Endothelial cell of umbilical vein (primary cell): ENCODE measurements at regions not wholly inside any gene's neighbourhood (a gene's known extent, or its start where the extent isn't known, plus 50 kb on each side); places are given as distances from the start of the nearest gene placed in this dataset.
"Not testable (repeated sequence)": the region's sequence is repeated elsewhere in the genome, so short reads cannot be mapped to it uniquely, and the experiment has no call there.

ENCODE experiments used
- BruUV-seq: library from RNA; stranded (reverse); fragments of 400-500 nt; replicated peaks from 2 replicates; lab custom pipeline; 2021; lab: Mats Ljungman, UMichigan
- CTCF ChIA-PET: fragments of 300-600, 350-600 bp; sonication (Branson Sonifier 250); formaldehyde crosslinking; loops from one replicate; lab custom pipeline; 2021; ENCODE audit warnings: antibody characterized with exemption, inconsistent platforms; lab: Charles Lee
- POLR2A ChIA-PET: fragments of 300-600, 350-600 bp; sonication (Branson Sonifier 250); formaldehyde crosslinking; loops from one replicate; lab custom pipeline; 2021; ENCODE audit warnings: antibody characterized with exemption, inconsistent platforms; lab: Charles Lee
- DNase-seq: peaks from one replicate; pipeline ENCODE4 v3.0.0-alpha.2; 2011; ENCODE audit warnings: low read depth, low spot score
- FAIRE-seq: peaks from 2 replicates; lab custom pipeline; 2011; peaks lifted over from hg19 to GRCh38; lab: Jason Lieb, UNC
- H2AFZ ChIP-seq: 2 replicates; pipeline ENCODE4 v1.6.0; 2012; ENCODE audit warnings: low read depth, low read length, control low read depth, inconsistent platforms
- H3K27ac ChIP-seq: 2 replicates; pipeline ENCODE4 v1.5.1; 2011; ENCODE audit warnings: low read depth, mild to moderate bottlenecking, control low read depth, low read length, moderate library complexity; ENCODE audit not compliant: insufficient read depth
- H3K27me3 ChIP-seq, 2 experiments: 2 replicates each; pipeline versions ENCODE4 v1.6.0 to v1.6.1; 2011; ENCODE audit warnings: low read length in 2 of 2, mixed read lengths in 1 of 2; ENCODE audit not compliant: control insufficient read depth in 2 of 2, insufficient read depth in 2 of 2
- H3K36me3 ChIP-seq, 2 experiments: 2 replicates in 1 of 2; 3 replicates in 1 of 2; pipeline ENCODE4 v1.5.1; 2011; ENCODE audit warnings: low read length in 2 of 2, mild to moderate bottlenecking in 1 of 2, moderate library complexity in 1 of 2; ENCODE audit not compliant: control insufficient read depth in 2 of 2, insufficient read depth in 2 of 2; ENCODE audit errors: extremely low read depth in 1 of 2
- H3K4me1 ChIP-seq: 3 replicates; pipeline ENCODE4 v1.5.1; 2011; ENCODE audit warnings: mild to moderate bottlenecking, low read length; ENCODE audit not compliant: control insufficient read depth, insufficient read depth; ENCODE audit errors: extremely low read depth
- H3K4me2 ChIP-seq: 2 replicates; pipeline ENCODE4 v1.6.1; 2011; ENCODE audit warnings: low read length, control low read depth, mixed read lengths; ENCODE audit not compliant: insufficient read depth
- H3K4me3 ChIP-seq, 3 experiments: fragments of 200-600 bp in 1 of 3; sonication (generic), shearing (Covaris generic) in 1 of 3; replicated peaks in 1 of 3; 2 replicates each; pipeline ENCODE4 v1.5.1; 2011 to 2016; ENCODE audit warnings: control low read depth in 3 of 3, low read length in 3 of 3, mild to moderate bottlenecking in 2 of 3, inconsistent platforms in 1 of 3, low read depth in 1 of 3, moderate library complexity in 1 of 3; ENCODE audit not compliant: insufficient read depth in 1 of 3
- H3K79me2 ChIP-seq: 2 replicates; pipeline ENCODE4 v1.6.0; 2012; ENCODE audit warnings: low read length, inconsistent platforms; ENCODE audit not compliant: control insufficient read depth, insufficient read depth
- H3K9ac ChIP-seq: replicated peaks from 2 replicates; pipeline ENCODE3; 2011; ENCODE audit warnings: low read length, control low read depth; ENCODE audit not compliant: insufficient read depth; ENCODE audit errors: extremely low read depth
- H3K9me1 ChIP-seq: replicated peaks from 3 replicates; pipeline ENCODE4 v1.6.0; 2011; ENCODE audit warnings: mild to moderate bottlenecking, low read length; ENCODE audit not compliant: control insufficient read depth, insufficient read depth; ENCODE audit errors: extremely low read depth
- H3K9me3 ChIP-seq: replicated peaks from 2 replicates; pipeline ENCODE4 v1.5.1; 2012; ENCODE audit warnings: low read length, inconsistent platforms; ENCODE audit not compliant: control insufficient read depth, insufficient read depth
- H4K20me1 ChIP-seq: replicated peaks from 2 replicates; pipeline ENCODE3; 2011; ENCODE audit warnings: mild to moderate bottlenecking, low read length; ENCODE audit not compliant: control insufficient read depth, insufficient read depth; ENCODE audit errors: extremely low read depth
- EZH2 ChIP-seq: IDR thresholded peaks from 2 replicates; pipeline ENCODE4 v1.6.1; 2012; ENCODE audit warnings: borderline replicate concordance, low read depth, mild to moderate bottlenecking, moderate library complexity, low read length, inconsistent platforms; ENCODE audit not compliant: severe bottlenecking
- FOS ChIP-seq: IDR thresholded peaks from 2 replicates; pipeline ENCODE4 v1.6.1; 2011; ENCODE audit warnings: mild to moderate bottlenecking, low read length, moderate library complexity, borderline replicate concordance; ENCODE audit not compliant: insufficient read depth
- GATA2 ChIP-seq: IDR thresholded peaks from 2 replicates; pipeline ENCODE4 v1.7.0; 2011; ENCODE audit warnings: low read depth, mild to moderate bottlenecking, moderate library complexity, mixed read lengths, low read length; ENCODE audit not compliant: insufficient read length, insufficient read depth
- JUN ChIP-seq: IDR thresholded peaks from 2 replicates; pipeline ENCODE4 v1.6.1; 2011; ENCODE audit warnings: borderline replicate concordance, low read depth; ENCODE audit not compliant: insufficient read length, insufficient read depth
- MYC ChIP-seq: IDR thresholded peaks from one replicate; pipeline ENCODE4 v1.6.1; 2011; ENCODE audit warnings: mild to moderate bottlenecking, low read depth, low read length
- POLR2A ChIP-seq: IDR thresholded peaks from 2 replicates; pipeline ENCODE4 v1.6.1; 2012; ENCODE audit warnings: low read depth, mild to moderate bottlenecking, control low read depth, low read length
- POLR2AphosphoS5 ChIP-seq: IDR thresholded peaks from 2 replicates; pipeline ENCODE4 v1.6.1; 2012; ENCODE audit warnings: low read depth, mild to moderate bottlenecking, control low read depth, low read length, moderate library complexity; ENCODE audit not compliant: insufficient read depth
- dilution Hi-C: fragments of 300-500 bp; cut with MboI; formaldehyde crosslinking; loops from one replicate; pipeline ENCODE4 v1.15.0; 2019; ENCODE audit warnings: low sequenced_read_pairs; ENCODE audit not compliant: extremely low pct_ligation_motif_present
- intact Hi-C: fragments of 100-400 bp; cut with micrococcal nuclease; formaldehyde crosslinking; loops from one replicate; pipeline ENCODE4 v1.10.0; 2022
- TF ChIP-seq, protein P1 (sequence below): IDR thresholded peaks from 2 replicates; pipeline ENCODE4 v1.6.1; 2011; ENCODE audit not compliant: insufficient read depth, insufficient read length
- TF ChIP-seq, protein P2 (sequence below), 2 donors: IDR thresholded peaks; 1 replicate in 1 of 2; 2 replicates in 1 of 2; pipeline ENCODE4 v1.5.1; 2011; ENCODE audit warnings: low read length in 2 of 2, mild to moderate bottlenecking in 2 of 2, moderate library complexity in 2 of 2, control low read depth in 1 of 2, inconsistent platforms in 1 of 2, low read depth in 1 of 2; ENCODE audit not compliant: insufficient read depth in 1 of 2; ENCODE audit errors: extremely low read depth in 1 of 2

DNA sequence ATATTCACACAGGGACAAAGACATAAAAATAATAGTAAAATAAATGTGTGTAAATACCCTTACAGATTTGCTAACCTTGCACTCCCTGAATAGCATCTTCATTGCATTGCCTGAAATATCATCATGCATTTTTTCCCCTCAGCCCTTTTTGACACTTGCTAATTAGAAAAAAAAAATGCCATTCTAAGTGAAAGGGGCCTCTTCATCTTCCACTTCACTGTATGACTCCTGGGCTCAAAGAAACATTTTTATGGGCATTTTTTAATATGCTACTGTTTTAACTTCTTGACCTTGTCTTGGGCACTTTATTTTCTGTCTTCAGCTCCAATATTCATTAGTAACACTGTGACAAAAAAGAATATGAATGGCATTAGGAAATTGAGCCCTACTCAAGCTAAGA is 1424.4 kb downstream of the CDH8 start:
- no peaks in the 10 kb centered on the region for H3K27me3 ChIP-seq
- H3K4me2 ChIP-seq = no peak overlapping the region
- H3K9ac ChIP-seq = no peak overlapping the region
- no peak overlapping the region for H3K4me3 ChIP-seq
- H3K9me3 ChIP-seq = peaks cover 2% of the 10 kb centered on the region
- TF ChIP-seq, protein P1, sequence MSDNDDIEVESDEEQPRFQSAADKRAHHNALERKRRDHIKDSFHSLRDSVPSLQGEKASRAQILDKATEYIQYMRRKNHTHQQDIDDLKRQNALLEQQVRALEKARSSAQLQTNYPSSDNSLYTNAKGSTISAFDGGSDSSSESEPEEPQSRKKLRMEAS = no peak
- no peaks in the 10 kb centered on the region for H3K79me2 ChIP-seq
- H3K27ac ChIP-seq = no peak overlapping the region
- no TSS peak for BruUV-seq
- H3K36me3 ChIP-seq = no peaks in the 10 kb centered on the region
- ChIA-PET CTCF (no interaction called here), POLR2A (no interaction called here)
- H3K4me1 ChIP-seq = no peaks in the 10 kb centered on the region
- no peaks in the 10 kb centered on the region for H4K20me1 ChIP-seq
- intact Hi-C loops = no loop called here
- dilution Hi-C loops = no loop called here
- H3K9me1 ChIP-seq = no peaks in the 10 kb centered on the region
- FAIRE-seq = no peak
- H2AFZ ChIP-seq = no peak overlapping the region
- DNase-seq = no peak

DNA sequence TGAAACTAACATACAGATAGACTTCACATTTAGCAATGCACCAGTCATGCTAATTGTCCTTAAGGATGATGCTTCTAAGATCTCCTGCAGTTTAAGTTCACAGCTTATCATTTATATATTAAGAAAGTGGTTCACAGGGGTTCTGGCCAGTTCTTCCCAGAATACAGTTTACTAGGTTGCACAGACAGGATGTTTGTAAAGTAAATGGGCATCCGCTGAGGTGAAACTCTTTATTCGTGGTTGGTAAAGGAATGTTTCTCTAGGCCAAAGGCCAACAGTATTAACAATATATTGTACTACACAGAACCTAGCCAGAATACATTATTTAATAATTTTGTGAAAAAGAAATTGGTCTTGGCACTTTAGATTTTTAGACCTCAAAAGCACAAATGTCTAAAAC is 1427.3 kb downstream of the CDH8 start:
- Histone ChIP-seq H3K36me3 (no peaks in the 10 kb centered on the region), H3K4me1 (no peaks in the 10 kb centered on the region), H3K9me3 (no peaks in the 10 kb centered on the region), H3K4me3 (no peak overlapping the region), H2AFZ (no peak overlapping the region), H3K4me2 (no peak overlapping the region), H3K27me3 (no peaks in the 10 kb centered on the region), H3K27ac (no peak overlapping the region), H3K9ac (no peak overlapping the region), H3K79me2 (no peaks in the 10 kb centered on the region), H4K20me1 (no peaks in the 10 kb centered on the region), H3K9me1 (no peaks in the 10 kb centered on the region)
- TF ChIP-seq, protein P2, sequence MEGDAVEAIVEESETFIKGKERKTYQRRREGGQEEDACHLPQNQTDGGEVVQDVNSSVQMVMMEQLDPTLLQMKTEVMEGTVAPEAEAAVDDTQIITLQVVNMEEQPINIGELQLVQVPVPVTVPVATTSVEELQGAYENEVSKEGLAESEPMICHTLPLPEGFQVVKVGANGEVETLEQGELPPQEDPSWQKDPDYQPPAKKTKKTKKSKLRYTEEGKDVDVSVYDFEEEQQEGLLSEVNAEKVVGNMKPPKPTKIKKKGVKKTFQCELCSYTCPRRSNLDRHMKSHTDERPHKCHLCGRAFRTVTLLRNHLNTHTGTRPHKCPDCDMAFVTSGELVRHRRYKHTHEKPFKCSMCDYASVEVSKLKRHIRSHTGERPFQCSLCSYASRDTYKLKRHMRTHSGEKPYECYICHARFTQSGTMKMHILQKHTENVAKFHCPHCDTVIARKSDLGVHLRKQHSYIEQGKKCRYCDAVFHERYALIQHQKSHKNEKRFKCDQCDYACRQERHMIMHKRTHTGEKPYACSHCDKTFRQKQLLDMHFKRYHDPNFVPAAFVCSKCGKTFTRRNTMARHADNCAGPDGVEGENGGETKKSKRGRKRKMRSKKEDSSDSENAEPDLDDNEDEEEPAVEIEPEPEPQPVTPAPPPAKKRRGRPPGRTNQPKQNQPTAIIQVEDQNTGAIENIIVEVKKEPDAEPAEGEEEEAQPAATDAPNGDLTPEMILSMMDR (IDR thresholded peaks at IDR 0.05; ENCODE audit: extremely low read depth in 1 of 2, insufficient read depth in 1 of 2, low read depth in 1 of 2, low read length in 2 of 2) = no peak
- TF ChIP-seq, protein P1 = no peak
- TF ChIP-seq POLR2AphosphoS5 = no peak
- no peak for TF ChIP-seq FOS
- TF ChIP-seq GATA2 = no peak
- no peak for TF ChIP-seq JUN
- no peak for TF ChIP-seq MYC
- no peak for TF ChIP-seq EZH2
- TF ChIP-seq POLR2A = no peak
- FAIRE-seq = no peak
- CTCF ChIA-PET = no interaction called here
- intact Hi-C loops = no loop called here
- BruUV-seq = no TSS peak
- DNase-seq = no peak
- dilution Hi-C loops = no loop called here
- POLR2A ChIA-PET = no interaction called here

DNA sequence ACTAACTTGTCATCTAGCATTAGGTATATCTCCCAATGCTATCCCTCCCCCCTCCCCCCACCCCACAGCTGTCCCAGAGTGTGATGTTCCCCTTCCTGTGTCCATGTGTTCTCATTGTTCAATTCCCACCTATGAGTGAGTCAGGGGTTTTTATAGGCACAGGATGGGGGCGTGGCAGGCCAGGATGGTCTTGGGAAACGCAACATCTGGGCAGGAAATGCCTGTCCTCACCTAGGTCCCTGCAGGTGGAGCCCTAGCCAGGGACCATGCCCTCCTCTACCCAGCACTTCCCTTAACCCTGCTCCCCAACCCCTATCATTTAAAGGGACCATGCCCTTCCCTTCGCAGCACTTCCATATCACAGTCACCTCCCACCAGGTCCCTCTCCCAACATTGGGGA is 1430.6 kb downstream of the CDH8 start:
- BruUV-seq, H3K27ac ChIP-seq, intact Hi-C loops, CTCF ChIA-PET, dilution Hi-C loops, H3K36me3 ChIP-seq, H3K4me1 ChIP-seq, H3K9me3 ChIP-seq, H4K20me1 ChIP-seq, DNase-seq, H3K79me2 ChIP-seq, H3K9me1 ChIP-seq, H3K9ac ChIP-seq, H3K4me3 ChIP-seq, POLR2A ChIA-PET, H3K27me3 ChIP-seq, FAIRE-seq, H2AFZ ChIP-seq, H3K4me2 ChIP-seq: not testable (repeated sequence)
